Fibroblast of mammary gland (primary cell): ENCODE measurements at regions not wholly inside any gene's neighbourhood (a gene's known extent, or its start where the extent isn't known, plus 50 kb on each side); places are given as distances from the start of the nearest gene placed in this dataset.
A peak's percentile ranks its signal among the peaks of the same experiment; 100 is the strongest.

Source experiments
- DNase-seq: peaks from one replicate; pipeline ENCODE4 v3.0.0-alpha.2; 2010; ENCODE audit warnings: low read depth
- H3K4me3 ChIP-seq: 2 replicates; pipeline ENCODE4 v1.5.1; 2011; ENCODE audit warnings: low read depth, mild to moderate bottlenecking, low read length, moderate library complexity; ENCODE audit not compliant: control insufficient read depth
- CTCF ChIP-seq: conservative IDR thresholded peaks from 2 replicates; pipeline ENCODE4 v1.5.1; 2011; ENCODE audit warnings: low read depth, low read length, inconsistent platforms; ENCODE audit not compliant: control insufficient read depth, insufficient read depth

GRCh38 chr5:154115291-154115690 lies 75.2 kb upstream of the GALNT10 start:
- H3K4me3 ChIP-seq, result no peak overlapping the region
- TF ChIP-seq CTCF, result no peak
- no peak for DNase-seq

DNA sequence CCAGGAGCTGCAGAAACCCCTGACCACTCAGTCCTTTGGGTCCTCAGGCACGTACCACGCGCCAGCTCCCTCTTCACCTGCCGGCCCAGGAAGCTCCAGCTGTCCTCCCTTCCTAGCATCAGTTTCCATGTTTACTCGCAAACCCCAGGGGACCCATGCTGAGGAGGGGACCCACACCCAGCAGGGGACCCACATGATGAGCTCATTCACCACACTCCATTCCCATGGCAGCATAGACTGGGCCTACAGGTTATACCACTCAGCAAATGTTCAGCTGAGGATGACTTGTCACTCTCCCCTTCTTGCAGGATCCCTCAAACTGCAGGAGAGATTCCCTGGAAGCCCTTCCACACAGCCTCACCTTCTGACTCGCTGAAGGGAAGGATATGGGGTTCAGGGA lies 73.5 kb upstream of the GALNT10 start:
- no peak for DNase-seq
- H3K4me3 ChIP-seq, result no peak overlapping the region
- TF ChIP-seq CTCF, result no peak

- no peak for TF ChIP-seq CTCF
- H3K4me3 ChIP-seq, result no peak overlapping the region
- peak; percentile 36 for DNase-seq
Measured at GRCh38 chr5:154117930-154118329, 72.6 kb upstream of the GALNT10 start.

- DNase-seq, result no peak
- no peak overlapping the region for H3K4me3 ChIP-seq
- TF ChIP-seq CTCF, result no peak
Measured at GRCh38 chr5:154118385-154118784, 72.1 kb upstream of the GALNT10 start.

DNA sequence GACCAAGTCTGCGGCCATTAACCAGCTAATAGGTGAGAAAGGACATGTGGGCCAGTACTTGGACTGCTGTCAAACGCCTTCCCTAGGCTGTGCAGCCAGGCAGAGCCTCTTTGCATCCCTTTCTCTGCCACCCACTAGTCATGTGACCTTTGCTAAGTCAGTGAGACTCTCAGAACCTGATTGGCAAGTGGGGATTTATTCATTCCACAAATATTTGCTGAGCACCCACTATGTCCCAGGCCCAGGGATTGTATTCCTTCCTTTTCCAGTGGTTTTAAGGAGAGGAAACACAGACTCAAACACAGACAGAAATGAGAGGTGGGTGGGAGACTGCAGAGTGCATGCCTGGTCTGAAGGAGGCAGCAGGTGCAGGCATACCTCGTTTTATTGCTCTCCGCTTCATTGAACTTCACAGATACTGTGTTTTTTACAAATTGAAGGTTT lies 71.6 kb upstream of the GALNT10 start:
- peak; percentile 12 for DNase-seq
- H3K4me3 ChIP-seq, result no peak overlapping the region
- TF ChIP-seq CTCF, result no peak

DNA sequence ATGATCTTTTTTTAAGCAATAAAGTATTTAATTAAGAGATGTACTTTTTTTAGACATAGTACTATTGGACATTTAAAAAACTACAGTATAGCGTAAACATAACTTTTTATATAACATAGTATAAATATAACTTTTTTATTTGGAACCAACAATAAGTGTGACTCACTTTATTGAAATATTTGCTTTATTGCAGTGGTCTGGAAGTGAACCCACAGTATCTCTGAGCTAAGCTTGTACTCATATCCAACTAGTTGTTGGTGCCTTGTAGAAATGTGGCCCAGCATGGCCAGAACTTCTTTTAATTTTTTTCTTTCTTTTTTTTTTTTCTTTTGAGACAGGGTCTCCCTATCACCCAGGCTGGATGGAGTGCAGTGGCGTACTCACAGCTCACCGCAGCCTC lies 61.5 kb upstream of the GALNT10 start:
- TF ChIP-seq CTCF, result no peak
- no peak overlapping the region for H3K4me3 ChIP-seq
- DNase-seq, result no peak

- TF ChIP-seq CTCF, result no peak
- H3K4me3 ChIP-seq, result no peak overlapping the region
- DNase-seq, result no peak
Measured at GRCh38 chr5:154129921-154130320, 60.6 kb upstream of the GALNT10 start.
